H1 (cell line): ENCODE measurements at regions not wholly inside any gene's neighbourhood (a gene's known extent, or its start where the extent isn't known, plus 50 kb on each side); places are given as distances from the start of the nearest gene placed in this dataset.

ENCODE experiments used
- ATF2 ChIP-seq: IDR thresholded peaks from 2 replicates; pipeline ENCODE4 v1.6.1; 2012; ENCODE audit warnings: low read length, inconsistent platforms
- BRCA1 ChIP-seq: IDR thresholded peaks from 2 replicates; pipeline ENCODE4 v1.6.1; 2012; ENCODE audit warnings: low read depth, low read length, improper control_type of control experiment
- E2F6 ChIP-seq: IDR thresholded peaks from 2 replicates; pipeline ENCODE4 v1.6.1; 2012; ENCODE audit warnings: inconsistent platforms
- KDM5A ChIP-seq: fragments of 200-600 bp; IDR thresholded peaks from 2 replicates; pipeline ENCODE4 v1.7.1; 2012; ENCODE audit warnings: mild to moderate bottlenecking, low read length, inconsistent platforms, mixed read lengths
- NANOG ChIP-seq: IDR thresholded peaks from 2 replicates; pipeline ENCODE4 v1.6.1; 2011; ENCODE audit warnings: low read length, low read depth, mild to moderate bottlenecking, inconsistent platforms; ENCODE audit not compliant: insufficient read depth, poor library complexity, severe bottlenecking
- RBBP5 ChIP-seq: IDR thresholded peaks from 2 replicates; pipeline ENCODE4 v1.7.1; 2012; ENCODE audit warnings: low read depth, mild to moderate bottlenecking, inconsistent platforms, low read length, moderate library complexity, borderline replicate concordance
- TAF7 ChIP-seq: optimal IDR thresholded peaks from 2 replicates; pipeline ENCODE3; 2011; ENCODE audit warnings: low read depth, mild to moderate bottlenecking, inconsistent platforms, low read length, moderate library complexity, borderline replicate concordance

GRCh38 chr12:25653487-25654175 lies 100.5 kb upstream of the LMNTD1 start (continued):
- no peak for TF ChIP-seq NANOG
- TF ChIP-seq BRCA1: no peak
- no peak for TF ChIP-seq TAF7
- TF ChIP-seq KDM5A: no peak
- no peak for TF ChIP-seq RBBP5
- no peak for TF ChIP-seq E2F6
- TF ChIP-seq ATF2: no peak
